Upper lobe of left lung (tissue), 4 donors: ENCODE measurements at regions not wholly inside any gene's neighbourhood (a gene's known extent, or its start where the extent isn't known, plus 50 kb on each side); places are given as distances from the start of the nearest gene placed in this dataset.

Source experiments
- CTCF ChIP-seq, 6 experiments: fragments of 450-650 bp in 4 of 6; fragments of 200-600 bp in 2 of 6; sonication (generic) in 2 of 6; IDR thresholded peaks; one replicate each; pipeline ENCODE4 v1.5.1; 2016 to 2019; ENCODE audit warnings: antibody characterized with exemption in 6 of 6
- EP300 ChIP-seq, 4 donors: sonication (generic); formaldehyde crosslinking; IDR thresholded peaks; one replicate each; pipeline ENCODE4 v1.5.1; 2017; ENCODE audit warnings: antibody characterized with exemption in 4 of 4, control low read depth in 2 of 4
- POLR2A ChIP-seq, 4 donors: fragments of 450-650 bp; IDR thresholded peaks; one replicate each; pipeline ENCODE4 v1.5.1; 2016 to 2017; ENCODE audit warnings: antibody characterized with exemption in 4 of 4, mild to moderate bottlenecking in 2 of 4
- POLR2AphosphoS5 ChIP-seq, 2 donors: sonication (generic); formaldehyde crosslinking; IDR thresholded peaks; one replicate each; pipeline ENCODE4 v1.5.1; 2017; ENCODE audit warnings: antibody characterized with exemption in 2 of 2

DNA sequence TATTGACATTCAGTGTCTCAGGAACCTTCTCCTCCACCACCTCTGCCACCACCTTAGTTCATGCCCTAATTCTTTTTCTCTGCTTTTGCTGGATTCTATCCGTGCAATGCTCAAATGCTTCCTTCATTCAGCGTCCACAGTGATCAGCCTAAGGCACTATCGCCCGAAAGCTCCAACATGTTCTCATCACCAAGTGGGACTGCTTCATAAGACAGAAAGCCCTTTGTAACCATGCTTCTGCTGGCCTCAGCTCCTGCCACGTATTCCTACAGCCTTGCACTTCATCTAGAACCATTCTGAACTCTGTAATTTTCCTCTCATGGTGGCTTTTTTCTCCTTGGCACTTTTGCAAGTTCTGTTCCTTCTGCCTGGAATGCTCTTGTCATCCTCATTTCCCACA, 222.9 kb downstream of the HNMT start:
- TF ChIP-seq POLR2AphosphoS5 (IDR thresholded peaks at IDR 0.05) (no peak), CTCF (IDR thresholded peaks at IDR 0.05) (no peak), POLR2A (IDR thresholded peaks at IDR 0.05) (no peak), EP300 (IDR thresholded peaks at IDR 0.05) (no peak)
